Fibroblast of villous mesenchyme (primary cell): ENCODE measurements at regions not wholly inside any gene's neighbourhood (a gene's known extent, or its start where the extent isn't known, plus 50 kb on each side); places are given as distances from the start of the nearest gene placed in this dataset.

Source experiments
- DNase-seq: peaks from one replicate; pipeline ENCODE4 v3.0.0-alpha.2; 2010; ENCODE audit warnings: low read depth
- H3K4me3 ChIP-seq: 2 replicates; pipeline ENCODE4 v1.5.1; 2011; ENCODE audit warnings: low read depth, mild to moderate bottlenecking, low read length
- TF ChIP-seq, protein P1 (sequence below): IDR thresholded peaks from 2 replicates; pipeline ENCODE4 v1.5.1; 2012; ENCODE audit warnings: low read depth, mild to moderate bottlenecking, low read length; ENCODE audit not compliant: insufficient read depth

DNA sequence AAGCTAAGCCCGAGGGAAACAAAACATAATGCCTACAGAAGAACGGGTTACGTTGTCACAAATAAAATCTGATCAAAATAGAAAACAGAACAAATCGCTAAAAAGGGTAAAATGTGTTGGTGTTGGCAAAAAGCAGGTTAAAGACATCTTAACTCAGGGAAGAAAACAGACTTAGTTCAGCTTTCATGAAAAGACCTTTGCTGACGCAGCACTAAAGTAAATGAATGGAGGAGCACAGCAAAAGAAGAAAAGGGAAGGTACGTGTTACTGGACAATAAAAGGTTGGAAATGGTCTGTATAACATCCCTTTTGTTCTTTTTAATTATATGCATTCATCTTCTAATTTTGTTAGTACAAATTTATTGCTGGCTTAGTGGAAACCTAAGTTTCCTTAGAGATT, 117.4 kb upstream of the DSEL start:
- H3K4me3 ChIP-seq: no peak overlapping the region
- TF ChIP-seq, protein P1, sequence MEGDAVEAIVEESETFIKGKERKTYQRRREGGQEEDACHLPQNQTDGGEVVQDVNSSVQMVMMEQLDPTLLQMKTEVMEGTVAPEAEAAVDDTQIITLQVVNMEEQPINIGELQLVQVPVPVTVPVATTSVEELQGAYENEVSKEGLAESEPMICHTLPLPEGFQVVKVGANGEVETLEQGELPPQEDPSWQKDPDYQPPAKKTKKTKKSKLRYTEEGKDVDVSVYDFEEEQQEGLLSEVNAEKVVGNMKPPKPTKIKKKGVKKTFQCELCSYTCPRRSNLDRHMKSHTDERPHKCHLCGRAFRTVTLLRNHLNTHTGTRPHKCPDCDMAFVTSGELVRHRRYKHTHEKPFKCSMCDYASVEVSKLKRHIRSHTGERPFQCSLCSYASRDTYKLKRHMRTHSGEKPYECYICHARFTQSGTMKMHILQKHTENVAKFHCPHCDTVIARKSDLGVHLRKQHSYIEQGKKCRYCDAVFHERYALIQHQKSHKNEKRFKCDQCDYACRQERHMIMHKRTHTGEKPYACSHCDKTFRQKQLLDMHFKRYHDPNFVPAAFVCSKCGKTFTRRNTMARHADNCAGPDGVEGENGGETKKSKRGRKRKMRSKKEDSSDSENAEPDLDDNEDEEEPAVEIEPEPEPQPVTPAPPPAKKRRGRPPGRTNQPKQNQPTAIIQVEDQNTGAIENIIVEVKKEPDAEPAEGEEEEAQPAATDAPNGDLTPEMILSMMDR: no peak
- DNase-seq: no peak

DNA sequence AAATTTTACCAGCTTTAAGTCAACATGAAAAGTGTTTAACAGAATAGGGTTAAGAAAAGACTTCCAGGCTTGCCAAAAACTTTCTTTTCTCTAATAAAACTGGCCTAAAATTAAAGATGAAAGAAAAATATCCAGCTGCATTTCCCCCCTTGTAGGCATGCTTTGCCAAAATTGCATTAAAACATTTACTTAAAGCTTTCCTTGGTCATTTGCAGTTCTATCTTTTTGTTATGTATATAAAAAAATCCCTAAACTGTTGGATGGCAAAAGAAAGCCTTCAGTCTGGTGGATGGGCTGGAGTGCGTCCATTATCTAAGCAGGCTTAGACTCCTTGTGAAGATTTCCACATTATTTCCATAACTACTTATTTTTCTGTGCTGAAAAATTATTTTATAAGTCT, 105.4 kb upstream of the DSEL start:
- TF ChIP-seq, protein P1: no peak
- DNase-seq: no peak
- no peak overlapping the region for H3K4me3 ChIP-seq

DNA sequence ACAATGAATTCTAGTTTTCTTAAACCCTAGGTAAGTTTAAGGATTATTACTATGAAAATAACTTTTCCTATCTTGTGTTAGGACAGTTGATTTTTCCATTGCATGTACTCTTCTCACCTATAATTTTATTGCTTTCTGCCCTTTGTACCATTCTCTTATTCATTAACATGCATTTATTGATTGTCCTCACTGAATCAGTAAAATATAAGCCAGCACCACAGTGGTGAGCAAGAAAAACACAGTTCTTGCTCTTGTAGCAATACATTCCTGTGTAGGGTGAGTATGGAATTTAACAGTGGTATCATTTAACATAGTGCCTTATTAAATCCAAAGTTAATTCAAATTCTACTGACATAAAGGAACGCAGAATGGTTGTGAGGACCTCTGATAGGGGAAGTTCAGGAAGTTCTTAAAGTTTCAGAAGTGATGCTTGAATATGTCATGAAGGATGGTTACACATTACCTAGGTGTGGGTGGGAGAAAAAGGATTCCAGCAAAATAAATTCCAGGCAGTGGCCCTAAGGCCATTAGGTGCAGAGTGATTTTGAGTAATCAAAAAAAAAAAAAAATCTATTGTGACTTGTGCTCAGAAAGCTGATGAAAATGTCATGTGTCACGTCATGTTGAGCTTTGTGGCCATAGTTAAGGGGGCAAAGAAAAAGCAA, 104.7 kb upstream of the DSEL start:
- TF ChIP-seq, protein P1: no peak
- no peak for DNase-seq
- no peak overlapping the region for H3K4me3 ChIP-seq

DNA sequence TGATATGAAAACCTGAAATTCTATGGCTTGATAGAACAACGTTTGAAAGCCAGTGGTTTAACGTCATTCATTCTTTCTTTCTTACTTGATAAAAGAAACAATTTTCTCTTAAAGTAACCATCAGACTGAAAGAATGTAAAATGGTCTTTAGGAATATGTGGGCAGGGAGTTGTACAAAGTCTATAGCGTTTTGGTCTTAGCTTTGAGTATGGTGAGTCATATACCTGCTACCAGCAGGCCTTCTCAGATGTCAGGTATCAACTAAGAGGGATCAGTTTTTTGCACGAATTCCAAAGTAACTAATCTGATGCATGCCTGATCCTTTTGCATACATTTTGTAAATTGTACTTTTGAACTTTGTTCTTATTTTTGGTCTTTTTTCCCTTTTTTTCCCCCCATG, 101.5 kb upstream of the DSEL start:
- DNase-seq: no peak
- no peak overlapping the region for H3K4me3 ChIP-seq
- TF ChIP-seq, protein P1: no peak

DNA sequence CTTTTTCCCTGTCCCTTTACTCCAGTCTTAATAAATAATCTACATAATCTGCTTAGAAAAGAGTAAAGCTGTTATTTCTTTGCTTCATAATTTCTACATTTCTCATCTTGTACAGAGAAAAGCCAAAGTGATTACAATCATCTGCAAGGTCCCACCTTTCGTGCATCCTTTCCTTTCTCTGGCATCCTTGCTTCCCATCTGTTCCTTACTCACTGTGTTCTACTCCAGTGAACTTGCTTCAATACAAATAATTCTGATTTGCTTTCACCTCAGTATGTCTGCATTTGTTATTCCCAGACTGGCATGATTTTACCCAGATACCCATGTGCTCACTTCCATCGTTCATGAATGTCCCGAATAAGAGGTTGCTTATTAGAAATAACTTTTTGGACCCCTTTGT, 99.4 kb upstream of the DSEL start:
- no peak overlapping the region for H3K4me3 ChIP-seq
- TF ChIP-seq, protein P1: no peak
- DNase-seq: no peak

DNA sequence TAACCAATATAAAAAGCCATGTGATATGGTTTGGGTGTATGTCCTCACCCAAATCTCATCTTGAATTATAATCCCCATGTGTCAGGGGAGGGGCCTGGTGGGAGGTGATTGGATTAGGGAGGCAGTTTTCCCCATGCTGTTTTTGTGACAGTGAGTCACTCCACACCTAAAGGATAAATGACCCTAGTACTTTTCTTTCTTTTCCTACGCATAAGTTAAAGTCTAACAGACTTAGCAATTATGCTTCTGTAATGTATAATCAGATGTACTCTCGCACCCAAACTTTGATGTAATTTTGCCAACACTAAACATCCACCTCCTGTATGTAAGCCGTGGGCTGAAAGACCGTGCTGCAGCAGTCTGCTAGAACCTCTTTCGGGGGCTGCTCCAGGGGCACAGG, 97.2 kb upstream of the DSEL start:
- no peak overlapping the region for H3K4me3 ChIP-seq
- TF ChIP-seq, protein P1: no peak
- no peak for DNase-seq

DNA sequence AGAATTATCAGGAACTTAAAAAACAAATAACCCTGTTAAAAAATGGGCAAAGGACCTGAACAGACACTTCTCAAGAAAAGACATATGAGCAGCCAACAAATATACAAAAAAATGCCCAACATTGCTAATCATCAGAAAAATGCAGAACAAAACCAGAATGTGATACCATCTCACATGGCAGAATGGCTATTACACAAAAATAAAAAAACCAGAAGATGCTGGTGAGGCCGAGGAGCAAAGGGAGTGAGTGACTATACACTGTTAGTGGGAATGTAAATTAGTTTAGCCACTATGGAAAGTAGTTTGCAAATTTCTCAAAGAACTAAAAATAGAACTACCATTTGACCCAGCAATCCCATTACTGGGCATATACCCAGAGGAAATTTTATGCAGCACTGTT, 95.8 kb upstream of the DSEL start:
- TF ChIP-seq, protein P1: no peak
- DNase-seq: no peak
- no peak overlapping the region for H3K4me3 ChIP-seq
